ENCODE measurements at regions not wholly inside any gene's neighbourhood (a gene's known extent, or its start where the extent isn't known, plus 50 kb on each side); places are given as distances from the start of the nearest gene placed in this dataset.

GRCh38 chr7:69186974-69187373 lies 411.3 kb upstream of the AUTS2 start:
- Mint-ChIP-seq H3K36me3 (ENCODE audit: insufficient read depth) (no peaks in the 10 kb centered on the region), H3K9me3 (peaks cover 2 to 7% of the 10 kb centered on the region in 2 donors), H3K4me3 (no peak overlapping the region), H3K27me3 (no peaks in the 10 kb centered on the region), H3K4me1 (ENCODE audit: low read depth in 2 of 2) (no peaks in the 10 kb centered on the region), H3K27ac (no peak overlapping the region)
- DNase-seq (no peak), ATAC-seq (replicated peaks) (no peak)

DNA sequence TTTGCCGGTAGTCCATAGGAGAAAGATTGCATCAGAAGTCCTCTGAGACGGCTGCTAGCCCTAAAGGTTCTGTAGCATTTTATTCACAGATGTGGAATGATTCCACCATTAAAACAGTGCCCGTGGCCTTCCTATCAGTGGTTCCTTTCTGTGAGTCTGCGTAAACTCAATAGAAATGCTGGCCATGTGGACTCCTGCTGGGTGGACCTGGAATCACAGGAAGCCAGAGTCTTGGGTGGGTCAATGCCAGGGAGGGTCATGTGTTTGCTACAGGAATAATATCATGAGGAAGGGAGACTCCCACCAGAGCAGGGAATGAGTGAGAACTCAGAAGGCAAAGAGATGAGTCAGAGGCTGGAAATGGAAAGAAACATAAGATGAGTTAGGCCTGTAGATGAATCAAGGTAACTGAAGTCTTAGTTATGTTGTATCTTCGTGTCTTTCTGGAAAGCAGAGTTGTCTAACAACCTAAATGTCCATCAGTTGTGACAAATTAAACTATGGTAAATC lies 410.4 kb upstream of the AUTS2 start:
- H3K27me3 Mint-ChIP-seq, result no peaks in the 10 kb centered on the region
- no peaks in the 10 kb centered on the region for H3K4me1 Mint-ChIP-seq (ENCODE audit: low read depth in 2 of 2)
- H3K4me3 Mint-ChIP-seq, result no peak overlapping the region
- H3K36me3 Mint-ChIP-seq (ENCODE audit: insufficient read depth), result no peaks in the 10 kb centered on the region
- no peak overlapping the region for H3K27ac Mint-ChIP-seq
- peaks cover 2 to 7% of the 10 kb centered on the region in 2 donors for H3K9me3 Mint-ChIP-seq
- DNase-seq (no peak), ATAC-seq (replicated peaks) (no peak)

GRCh38 chr7:69189406-69189805 lies 408.9 kb upstream of the AUTS2 start:
- Mint-ChIP-seq H3K27ac (no peak overlapping the region), H3K27me3 (no peaks in the 10 kb centered on the region), H3K9me3 (peaks cover 5 to 19% of the 10 kb centered on the region in 2 donors), H3K4me3 (no peak overlapping the region), H3K4me1 (ENCODE audit: low read depth in 2 of 2) (no peaks in the 10 kb centered on the region), H3K36me3 (ENCODE audit: insufficient read depth) (no peaks in the 10 kb centered on the region)
- no peak for DNase-seq
- ATAC-seq (replicated peaks), result no peak

GRCh38 chr7:69190025-69190424 lies 408.2 kb upstream of the AUTS2 start:
- ATAC-seq (replicated peaks), result no peak

GRCh38 chr7:69190763-69191162 lies 407.5 kb upstream of the AUTS2 start:
- H3K36me3 Mint-ChIP-seq (ENCODE audit: insufficient read depth), result no peaks in the 10 kb centered on the region
- no peak overlapping the region for H3K4me3 Mint-ChIP-seq
- no peaks in the 10 kb centered on the region for H3K4me1 Mint-ChIP-seq (ENCODE audit: low read depth in 2 of 2)
- ATAC-seq (replicated peaks) (no peak), DNase-seq (no peak)
- H3K27me3 Mint-ChIP-seq, result no peaks in the 10 kb centered on the region
- H3K9me3 Mint-ChIP-seq, result peaks cover 5 to 22% of the 10 kb centered on the region in 2 donors
- no peak overlapping the region for H3K27ac Mint-ChIP-seq

More at GRCh38 chr7:69190025-69190424, 408.2 kb upstream of the AUTS2 start:
- Mint-ChIP-seq H3K9me3 (peaks cover 5 to 21% of the 10 kb centered on the region in 2 donors), H3K27ac (no peak overlapping the region), H3K4me1 (ENCODE audit: low read depth in 2 of 2) (no peaks in the 10 kb centered on the region), H3K36me3 (ENCODE audit: insufficient read depth) (no peaks in the 10 kb centered on the region), H3K4me3 (no peak overlapping the region), H3K27me3 (no peaks in the 10 kb centered on the region)
- no peak for DNase-seq

- Mint-ChIP-seq H3K4me3 (no peak overlapping the region), H3K36me3 (ENCODE audit: insufficient read depth) (no peaks in the 10 kb centered on the region), H3K27ac (no peak overlapping the region), H3K27me3 (no peaks in the 10 kb centered on the region), H3K4me1 (ENCODE audit: low read depth in 2 of 2) (no peaks in the 10 kb centered on the region), H3K9me3 (peaks cover 5 to 32% of the 10 kb centered on the region in 2 donors)
- DNase-seq (no peak), ATAC-seq (replicated peaks) (no peak)
Observed at GRCh38 chr7:69192134-69192533, 406.1 kb upstream of the AUTS2 start.

DNA sequence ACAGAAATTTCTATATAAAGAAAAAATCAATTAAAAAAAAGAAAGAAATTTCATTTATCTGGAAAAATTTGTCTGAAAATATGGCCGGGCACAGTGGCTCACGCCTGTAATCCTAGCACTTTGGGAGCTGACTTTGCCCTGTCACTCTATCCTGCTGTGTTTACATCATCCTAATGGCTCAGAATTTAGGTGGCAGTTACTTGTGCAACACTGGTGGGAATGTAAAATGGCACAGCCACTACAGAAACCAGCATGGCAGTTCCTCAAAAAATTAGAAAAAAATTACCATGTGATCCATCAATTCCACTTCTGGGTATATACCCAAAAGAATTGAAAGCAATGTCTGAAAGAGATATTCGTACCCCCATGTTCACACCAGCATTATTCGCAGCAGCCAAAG lies 405.2 kb upstream of the AUTS2 start:
- H3K4me1 Mint-ChIP-seq (ENCODE audit: low read depth in 2 of 2), result no peaks in the 10 kb centered on the region
- H3K27me3 Mint-ChIP-seq, result no peaks in the 10 kb centered on the region
- H3K36me3 Mint-ChIP-seq (ENCODE audit: insufficient read depth), result no peaks in the 10 kb centered on the region
- DNase-seq (no peak), ATAC-seq (replicated peaks) (no peak)
- H3K27ac Mint-ChIP-seq, result no peak overlapping the region
- no peak overlapping the region for H3K4me3 Mint-ChIP-seq
- peaks cover 5 to 26% of the 10 kb centered on the region in 2 donors for H3K9me3 Mint-ChIP-seq

- Mint-ChIP-seq H3K4me1 (ENCODE audit: low read depth in 2 of 2) (peaks cover 0 to 11% of the 10 kb centered on the region in 2 donors), H3K9me3 (peaks cover 11 to 39% of the 10 kb centered on the region in 2 donors), H3K36me3 (ENCODE audit: insufficient read depth) (no peaks in the 10 kb centered on the region), H3K27ac (no peak overlapping the region), H3K27me3 (no peaks in the 10 kb centered on the region), H3K4me3 (no peak overlapping the region)
- DNase-seq (no peak), ATAC-seq (replicated peaks) (no peak)
Observed at GRCh38 chr7:69196593-69196992, 401.7 kb upstream of the AUTS2 start.

GRCh38 chr7:69198250-69198649 lies 400.0 kb upstream of the AUTS2 start:
- peaks cover 11 to 39% of the 10 kb centered on the region in 2 donors for H3K9me3 Mint-ChIP-seq
- no peaks in the 10 kb centered on the region for H3K27me3 Mint-ChIP-seq
- H3K4me1 Mint-ChIP-seq (ENCODE audit: low read depth in 2 of 2), result peaks cover 0 to 11% of the 10 kb centered on the region in 2 donors
- no peak overlapping the region for H3K4me3 Mint-ChIP-seq
- no peak overlapping the region for H3K27ac Mint-ChIP-seq
- DNase-seq (no peak), ATAC-seq (replicated peaks) (no peak)
- no peaks in the 10 kb centered on the region for H3K36me3 Mint-ChIP-seq (ENCODE audit: insufficient read depth)

DNA sequence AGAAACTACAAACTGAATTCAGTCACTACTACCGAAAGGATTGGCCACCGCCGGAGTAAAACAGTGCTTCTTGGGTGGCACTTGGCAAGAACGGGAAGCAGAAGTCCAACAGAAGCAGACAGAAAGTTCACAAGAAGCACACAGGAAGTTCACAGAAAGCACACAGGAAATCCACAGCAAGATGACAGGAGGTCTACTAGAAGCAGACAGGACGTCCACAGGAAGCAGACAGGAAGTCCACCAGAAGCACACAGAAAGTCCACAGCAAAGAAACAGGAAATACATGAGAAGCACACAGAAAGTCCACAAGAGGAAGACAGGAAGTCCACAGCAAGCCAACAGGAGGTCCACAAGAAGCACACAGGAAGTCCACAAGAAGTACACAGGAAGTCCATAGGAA lies 399.2 kb upstream of the AUTS2 start:
- ATAC-seq (replicated peaks), result no peak
- DNase-seq, result no peak
- Mint-ChIP-seq H3K9me3 (peaks cover 11 to 31% of the 10 kb centered on the region in 2 donors), H3K27me3 (no peaks in the 10 kb centered on the region), H3K27ac (peak overlapping the region; percentile 6 to 69), H3K4me3 (no peak overlapping the region), H3K4me1 (ENCODE audit: low read depth in 2 of 2) (peaks cover 0 to 11% of the 10 kb centered on the region in 2 donors), H3K36me3 (ENCODE audit: insufficient read depth) (no peaks in the 10 kb centered on the region)

GRCh38 chr7:69199661-69200060 lies 398.6 kb upstream of the AUTS2 start:
- Mint-ChIP-seq H3K4me3 (no peak overlapping the region), H3K4me1 (ENCODE audit: low read depth in 2 of 2) (peaks cover 0 to 11% of the 10 kb centered on the region in 2 donors), H3K36me3 (ENCODE audit: insufficient read depth) (peaks cover 1% of the 10 kb centered on the region), H3K27me3 (no peaks in the 10 kb centered on the region), H3K27ac (peak overlapping the region; percentile 6 to 69), H3K9me3 (peaks cover 7 to 30% of the 10 kb centered on the region in 2 donors)
- ATAC-seq (replicated peaks) (no peak), DNase-seq (no peak)

DNA sequence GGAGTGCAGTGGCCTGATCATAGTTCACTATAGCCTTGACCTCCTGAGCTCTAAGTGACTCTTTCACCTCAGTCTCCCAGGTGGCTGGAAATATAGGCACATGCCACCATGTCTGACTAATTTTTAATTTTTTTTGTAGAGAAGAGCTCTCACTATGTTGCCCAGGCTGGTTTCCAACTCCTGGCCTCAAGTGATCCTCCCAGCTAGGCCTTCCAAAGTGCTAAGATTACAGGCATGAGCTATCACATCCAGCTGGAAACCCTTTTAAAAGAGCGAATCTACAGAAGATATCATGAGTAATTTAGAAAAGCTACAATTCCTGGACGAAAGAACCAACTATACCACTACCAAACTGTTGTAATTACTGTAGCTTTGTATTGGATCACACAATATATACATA lies 394.4 kb upstream of the AUTS2 start:
- peaks cover 0 to 11% of the 10 kb centered on the region in 2 donors for H3K4me1 Mint-ChIP-seq (ENCODE audit: low read depth in 2 of 2)
- peaks cover 3% of the 10 kb centered on the region for H3K36me3 Mint-ChIP-seq (ENCODE audit: insufficient read depth)
- H3K27ac Mint-ChIP-seq, result no peak overlapping the region
- H3K27me3 Mint-ChIP-seq, result no peaks in the 10 kb centered on the region
- peaks cover 7 to 21% of the 10 kb centered on the region in 2 donors for H3K9me3 Mint-ChIP-seq
- no peak overlapping the region for H3K4me3 Mint-ChIP-seq
- no peak for DNase-seq
- no peak for ATAC-seq (replicated peaks)

- H3K4me1 Mint-ChIP-seq (ENCODE audit: low read depth in 2 of 2), result no peaks in the 10 kb centered on the region
Observed at GRCh38 chr7:69204943-69205342, 393.3 kb upstream of the AUTS2 start.

GRCh38 chr7:69205581-69205980 lies 392.7 kb upstream of the AUTS2 start:
- ATAC-seq (replicated peaks) (no peak), DNase-seq (no peak)
- H3K4me1 Mint-ChIP-seq (ENCODE audit: low read depth in 2 of 2), result no peaks in the 10 kb centered on the region
- no peak overlapping the region for H3K27ac Mint-ChIP-seq
- H3K36me3 Mint-ChIP-seq (ENCODE audit: insufficient read depth), result peaks cover 3% of the 10 kb centered on the region
- H3K9me3 Mint-ChIP-seq, result peaks cover 2 to 9% of the 10 kb centered on the region in 2 donors
- no peak overlapping the region for H3K4me3 Mint-ChIP-seq
- H3K27me3 Mint-ChIP-seq, result no peaks in the 10 kb centered on the region

More at GRCh38 chr7:69204943-69205342, 393.3 kb upstream of the AUTS2 start:
- H3K4me3 Mint-ChIP-seq, result no peak overlapping the region
- H3K36me3 Mint-ChIP-seq (ENCODE audit: insufficient read depth), result peaks cover 3% of the 10 kb centered on the region
- peaks cover 2 to 10% of the 10 kb centered on the region in 2 donors for H3K9me3 Mint-ChIP-seq
- H3K27me3 Mint-ChIP-seq, result no peaks in the 10 kb centered on the region
- DNase-seq (no peak), ATAC-seq (replicated peaks) (no peak)
- no peak overlapping the region for H3K27ac Mint-ChIP-seq

All from effector memory CD8-positive, alpha-beta T cell (primary cell).